C1 segment of cervical spinal cord (tissue), 14 donors: ENCODE measurements at regions not wholly inside any gene's neighbourhood (a gene's known extent, or its start where the extent isn't known, plus 50 kb on each side); places are given as distances from the start of the nearest gene placed in this dataset.

Experiments used
- DNase-seq, 14 donors: peaks; one replicate each; lab custom pipeline; 2025; lab: John Stamatoyannopoulos, UW

GRCh38 chr22:27629908-27630673, 171.5 kb downstream of the MN1 start:
- no peak for DNase-seq

- DNase-seq: no peak
Measured at GRCh38 chr22:27630754-27631153, 170.8 kb downstream of the MN1 start.

GRCh38 chr22:27631641-27632040, 169.9 kb downstream of the MN1 start:
- DNase-seq: no peak

GRCh38 chr22:27632451-27633295, 168.9 kb downstream of the MN1 start:
- DNase-seq: no peak

DNA sequence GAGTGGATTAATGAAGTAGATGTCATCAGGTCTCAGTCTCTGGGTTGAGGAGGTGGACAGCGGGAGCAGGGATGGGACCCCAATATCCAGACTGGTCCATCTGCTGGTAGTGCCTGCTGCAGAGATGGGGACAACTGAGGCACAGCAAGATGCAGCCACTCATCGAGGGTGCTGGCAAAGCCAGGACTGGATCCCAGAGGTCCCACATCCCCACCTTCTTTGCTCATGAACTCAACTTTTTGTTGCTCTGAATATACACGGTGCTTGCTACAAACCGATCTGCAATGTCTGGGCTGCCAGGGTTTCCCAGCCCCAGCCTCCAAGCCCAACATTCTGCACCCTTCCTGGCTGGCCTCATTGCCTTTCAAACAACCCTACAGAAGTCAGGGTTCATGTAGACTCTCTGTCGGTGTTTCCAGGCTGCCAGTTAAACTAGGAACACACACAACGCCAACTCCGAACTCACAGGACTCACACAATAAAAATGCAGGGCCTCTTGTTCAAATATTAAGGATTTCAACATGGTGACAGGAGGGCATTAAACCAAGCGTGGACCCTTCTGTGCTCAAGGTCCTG, 168.2 kb downstream of the MN1 start:
- no peak for DNase-seq

DNA sequence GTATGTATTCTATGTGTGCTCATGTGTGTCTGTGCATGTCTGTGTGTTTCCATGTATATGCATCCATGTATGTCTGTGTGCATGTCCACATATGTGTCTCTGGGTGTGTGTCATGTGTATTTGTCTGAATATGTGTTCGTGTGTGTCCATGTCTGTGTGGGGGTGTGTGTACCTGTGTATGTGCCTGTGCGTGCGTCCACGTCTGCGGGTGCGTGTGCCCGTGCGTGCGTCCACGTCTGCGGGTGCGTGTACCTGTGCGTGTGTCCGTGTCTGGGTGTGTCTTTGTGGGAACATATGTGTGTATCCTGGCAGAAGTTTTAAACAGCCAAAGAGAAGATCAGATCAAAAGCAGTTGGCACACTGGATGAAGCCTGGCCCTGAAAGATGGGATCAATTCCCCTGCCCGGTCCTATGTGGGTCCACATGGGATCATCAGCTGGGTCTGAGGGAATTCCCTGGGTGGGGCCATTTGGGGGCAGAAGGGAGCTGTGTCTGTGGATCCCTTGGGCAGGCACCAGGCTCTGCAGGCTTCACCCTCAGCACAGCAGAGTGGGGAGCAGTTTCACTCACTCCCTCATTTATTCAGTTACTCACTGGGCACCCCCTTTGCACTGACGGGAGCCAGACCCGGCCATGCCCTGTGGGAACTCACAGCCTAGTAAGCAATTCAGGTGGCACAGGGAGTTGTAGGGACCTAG, 167.4 kb downstream of the MN1 start:
- no peak for DNase-seq

DNA sequence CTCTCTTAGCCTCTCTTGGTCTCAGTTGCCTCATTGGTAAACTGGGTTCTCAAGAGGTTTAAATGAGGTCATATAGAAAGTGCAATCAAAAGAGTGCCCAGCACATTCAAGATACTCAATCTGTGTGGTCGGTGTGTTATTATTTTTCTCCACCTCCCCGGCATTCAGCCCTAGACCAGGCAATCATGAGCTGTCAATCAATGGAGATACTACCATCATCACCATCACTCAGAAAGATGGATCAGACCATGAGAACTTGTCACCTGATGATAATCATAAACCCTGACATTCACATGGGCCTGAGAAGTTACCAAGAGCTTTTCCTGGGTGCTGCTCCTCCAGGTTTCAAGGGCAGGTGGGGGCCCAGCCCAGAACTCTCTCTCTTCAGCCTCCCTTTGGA, 166.1 kb downstream of the MN1 start:
- no peak for DNase-seq

- no peak for DNase-seq
Measured at GRCh38 chr22:27635852-27636251, 165.7 kb downstream of the MN1 start.

- no peak for DNase-seq
Measured at GRCh38 chr22:27636716-27637508, 164.6 kb downstream of the MN1 start.

DNA sequence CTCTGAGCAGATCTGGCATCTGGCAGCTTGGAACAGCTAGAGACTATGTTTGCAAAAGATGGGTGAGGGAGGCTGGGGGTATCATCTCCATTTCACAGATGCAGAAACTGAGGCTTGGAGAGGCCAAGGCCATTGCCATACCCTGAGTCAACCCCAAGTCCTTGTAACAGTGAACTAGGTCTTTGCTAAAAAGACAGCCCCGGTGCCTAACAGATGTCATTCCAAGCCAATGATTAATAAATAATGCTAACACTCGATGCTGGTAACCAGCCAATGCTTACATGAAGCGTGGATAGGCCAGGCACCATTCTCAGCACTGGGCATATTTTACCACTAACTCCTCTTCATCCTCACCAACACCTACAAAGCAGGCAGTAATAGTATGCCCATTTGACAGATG, 164.0 kb downstream of the MN1 start:
- DNase-seq: no peak

DNA sequence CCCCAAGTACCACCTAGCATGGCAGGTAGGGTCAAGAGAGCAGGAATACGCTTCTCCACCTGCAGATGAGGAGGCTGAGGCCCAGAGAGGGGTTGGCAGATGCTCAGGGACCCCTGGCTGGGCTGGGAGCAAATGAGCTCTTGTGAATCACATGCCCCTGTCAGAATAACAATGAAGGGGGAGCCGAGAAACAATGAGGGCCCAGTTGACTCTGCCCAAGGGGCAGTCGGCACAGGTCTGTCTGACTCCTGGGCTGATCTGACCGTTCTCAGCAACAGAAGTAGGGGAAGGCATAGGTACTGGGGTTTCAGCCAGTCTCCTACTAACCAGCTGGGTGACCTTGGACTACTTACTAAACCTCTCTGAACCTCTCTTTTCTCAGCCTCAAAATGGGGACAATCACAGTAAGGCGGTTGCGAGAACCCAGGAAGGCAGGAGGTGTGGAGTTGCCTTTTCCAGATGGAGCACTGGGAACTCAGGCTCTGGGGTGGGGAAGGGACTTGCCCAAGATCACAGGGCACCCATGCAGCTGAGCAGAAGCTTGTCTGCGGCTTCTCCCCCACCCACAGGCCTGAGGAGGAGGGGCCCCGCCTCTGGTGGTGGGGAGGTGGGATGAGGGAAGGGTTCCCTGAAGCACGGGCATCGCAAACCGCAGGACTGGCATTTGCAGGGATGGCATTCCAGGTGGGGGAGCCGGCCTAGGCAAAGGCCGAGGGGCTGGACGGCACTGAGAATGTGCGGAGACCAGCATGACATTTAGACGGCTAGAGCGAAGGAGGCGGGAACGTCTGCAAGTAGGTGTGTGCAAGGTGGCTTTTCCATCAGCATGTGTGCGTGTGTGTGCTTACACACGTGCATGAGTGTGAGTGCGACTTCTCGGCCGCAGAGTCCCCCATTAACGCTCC, 163.0 kb downstream of the MN1 start:
- DNase-seq: no peak

DNA sequence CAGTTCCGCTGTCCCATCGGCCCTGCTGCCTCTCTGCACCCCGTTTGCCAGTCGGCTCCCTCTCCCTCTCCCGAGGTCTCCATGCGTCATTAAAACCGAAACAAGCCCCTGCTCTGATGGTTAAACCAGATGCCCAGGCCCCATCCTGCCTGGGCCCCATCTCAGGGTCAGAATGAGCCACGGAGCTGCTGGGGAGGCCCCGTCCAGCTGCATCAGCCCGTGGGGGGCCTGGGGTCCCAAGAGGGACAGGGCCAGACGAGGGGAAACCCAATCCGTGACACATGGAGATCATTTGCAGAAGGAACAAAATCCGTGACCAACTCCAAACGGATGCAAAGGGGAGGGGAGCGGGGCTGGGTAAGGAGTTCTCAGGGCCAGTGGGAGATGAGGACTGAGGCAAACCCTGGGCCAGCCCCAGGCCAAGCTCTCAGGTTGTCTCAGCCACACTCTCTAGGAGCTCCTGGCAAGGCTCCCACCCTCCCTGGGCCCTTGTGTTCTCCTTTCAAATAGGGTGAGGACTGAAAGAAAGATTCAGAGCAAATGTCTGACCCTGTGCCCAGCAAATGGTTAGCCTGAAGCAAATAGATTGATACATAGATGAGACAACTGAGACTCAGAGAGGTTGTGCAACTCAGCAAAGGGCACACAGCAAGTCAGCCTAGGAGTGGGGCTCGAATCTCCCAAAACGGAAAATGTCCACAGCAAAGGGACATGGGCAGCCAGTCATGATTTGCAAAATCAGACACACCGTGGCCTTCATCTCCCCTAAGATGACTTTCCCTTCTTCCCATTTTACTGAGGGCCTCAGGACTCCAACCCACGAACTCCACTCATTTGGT, 162.1 kb downstream of the MN1 start:
- DNase-seq: no peak

GRCh38 chr22:27641049-27641795, 160.3 kb downstream of the MN1 start:
- peak in 3 of 14 donors; percentile 1 to 41 (median 11) for DNase-seq

GRCh38 chr22:27642104-27642800, 159.3 kb downstream of the MN1 start:
- DNase-seq: peak in 13 of 14 donors; percentile 8 to 94 (median 85)

GRCh38 chr22:27643907-27644306, 157.6 kb downstream of the MN1 start:
- no peak for DNase-seq

DNA sequence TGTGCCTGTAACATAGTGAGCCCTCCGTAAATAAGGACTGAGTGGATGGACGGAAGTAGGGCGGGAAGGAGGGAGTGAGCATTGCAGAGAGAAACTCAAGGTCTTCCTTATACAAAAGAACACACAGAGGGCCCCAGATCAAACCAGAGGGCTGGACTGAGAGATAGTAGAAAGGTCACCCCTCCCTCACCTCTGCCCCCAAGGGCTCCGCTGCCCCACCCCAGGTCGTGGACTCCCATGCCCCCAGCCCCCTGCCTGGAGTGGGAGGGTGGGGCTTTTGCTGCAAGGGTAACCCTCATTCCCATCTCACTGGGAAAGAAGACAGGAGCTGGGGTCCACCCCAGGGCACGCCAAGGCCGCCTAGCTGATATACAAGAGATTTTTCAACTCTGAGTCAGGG, 157.0 kb downstream of the MN1 start:
- no peak for DNase-seq

- no peak for DNase-seq
Measured at GRCh38 chr22:27647540-27647939, 154.0 kb downstream of the MN1 start.

DNA sequence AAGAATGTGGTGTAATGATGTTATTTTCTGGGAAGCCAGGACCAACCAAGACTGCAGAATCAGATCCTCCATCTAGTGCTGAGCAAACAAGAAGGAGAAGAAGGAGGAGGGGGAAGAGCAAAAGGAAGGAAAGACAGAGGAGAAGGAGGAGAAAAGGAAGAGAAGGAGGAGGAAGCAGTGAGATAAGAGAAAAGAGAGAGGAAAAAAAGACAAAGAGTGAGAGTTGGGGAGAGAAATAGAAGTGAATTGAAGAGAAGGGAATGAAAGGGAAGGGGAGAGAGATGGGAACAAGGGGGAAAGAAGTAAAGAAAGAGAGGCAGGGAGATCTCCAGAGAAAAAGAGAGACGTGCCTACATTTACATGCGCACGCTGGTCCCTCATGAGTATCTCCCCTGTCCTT, 153.5 kb downstream of the MN1 start:
- DNase-seq: no peak
